Neural cell (in vitro differentiated cells): ENCODE measurements at regions not wholly inside any gene's neighbourhood (a gene's known extent, or its start where the extent isn't known, plus 50 kb on each side); places are given as distances from the start of the nearest gene placed in this dataset.

Experiments
- H2AFZ ChIP-seq: fragments of 200-600, 300-800 bp; sonication (generic), shearing (Covaris generic); 2 replicates; pipeline ENCODE4 v1.6.0; 2014; ENCODE audit warnings: low read depth, mild to moderate bottlenecking, antibody characterized with exemption, low read length, moderate library complexity
- H3F3A ChIP-seq: fragments of 200-600 bp; shearing (Covaris generic); 2 replicates; pipeline ENCODE4 v1.6.1; 2016; ENCODE audit warnings: mild to moderate bottlenecking, moderate library complexity, mixed read lengths, antibody characterized with exemption, low read length; ENCODE audit not compliant: insufficient read depth, poor library complexity, severe bottlenecking
- H3K27ac ChIP-seq: fragments of 200-600, 300-800 bp; sonication (generic), shearing (Covaris generic); 2 replicates; pipeline ENCODE4 v1.5.1; 2014; ENCODE audit warnings: mild to moderate bottlenecking, low read length, moderate library complexity
- H3K27me3 ChIP-seq: fragments of 300-800, 200-600 bp; sonication (generic), shearing (Covaris generic); 2 replicates; pipeline ENCODE4 v1.6.0; 2014; ENCODE audit warnings: mild to moderate bottlenecking, low read depth, low read length, moderate library complexity; ENCODE audit not compliant: insufficient read depth
- H3K36me3 ChIP-seq: fragments of 300-800, 200-600 bp; sonication (generic), shearing (Covaris generic); 2 replicates; pipeline ENCODE4 v1.5.1; 2014; ENCODE audit warnings: mild to moderate bottlenecking, antibody characterized with exemption, low read length, moderate library complexity; ENCODE audit not compliant: insufficient read depth
- H3K4me2 ChIP-seq: fragments of 300-800, 200-600 bp; sonication (generic), shearing (Covaris generic); 2 replicates; pipeline ENCODE4 v1.6.0; 2014; ENCODE audit warnings: mild to moderate bottlenecking, low read length
- H3K4me3 ChIP-seq: fragments of 300-800, 200-600 bp; sonication (generic), shearing (Covaris generic); 2 replicates; pipeline ENCODE4 v1.5.1; 2014; ENCODE audit warnings: mild to moderate bottlenecking, low read length, moderate library complexity
- H3K79me2 ChIP-seq: fragments of 200-600 bp; shearing (Covaris generic); replicated peaks from 2 replicates; pipeline ENCODE4 v1.6.0; 2014; ENCODE audit warnings: mild to moderate bottlenecking, low read length, moderate library complexity; ENCODE audit not compliant: insufficient read depth
- H3K9ac ChIP-seq: fragments of 300-800, 200-600 bp; sonication (generic), shearing (Covaris generic); 2 replicates; pipeline ENCODE4 v1.6.1; 2016; ENCODE audit warnings: mild to moderate bottlenecking, low read length, mixed read lengths
- H3K9me2 ChIP-seq: fragments of 200-600 bp; shearing (Covaris generic); 2 replicates; pipeline ENCODE4 v1.6.1; 2016; ENCODE audit warnings: mild to moderate bottlenecking, low read length, mixed read lengths; ENCODE audit not compliant: insufficient read depth
- H3K9me3 ChIP-seq: fragments of 200-600, 300-800 bp; sonication (generic), shearing (Covaris generic); 2 replicates; pipeline ENCODE4 v1.6.1; 2016; ENCODE audit warnings: mild to moderate bottlenecking, mixed run types, low read length, moderate library complexity, mixed read lengths
- H4K20me1 ChIP-seq: fragments of 200-600 bp; shearing (Covaris generic); 2 replicates; pipeline ENCODE4 v1.6.1; 2016; ENCODE audit warnings: mild to moderate bottlenecking, mixed run types; ENCODE audit not compliant: insufficient read depth
- EP300 ChIP-seq: fragments of 450-650 bp; conservative IDR thresholded peaks from 2 replicates; pipeline ENCODE4 v1.6.1; 2014; ENCODE audit warnings: antibody characterized with exemption, mild to moderate bottlenecking, moderate library complexity; ENCODE audit not compliant: poor library complexity, severe bottlenecking
- EZH2 ChIP-seq: fragments of 200-600, 300-800 bp; shearing (Covaris generic), sonication (generic); IDR thresholded peaks from 2 replicates; pipeline ENCODE4 v1.6.1; 2014; ENCODE audit warnings: antibody characterized with exemption, low read length, borderline replicate concordance, mild to moderate bottlenecking; ENCODE audit not compliant: insufficient read depth, poor library complexity, severe bottlenecking
- MXI1 ChIP-seq: fragments of 450-650 bp; conservative IDR thresholded peaks from 2 replicates; pipeline ENCODE4 v1.6.1; 2014; ENCODE audit warnings: antibody characterized with exemption, mild to moderate bottlenecking; ENCODE audit not compliant: poor library complexity, severe bottlenecking
- POLR2AphosphoS5 ChIP-seq: IDR thresholded peaks from 2 replicates; pipeline ENCODE4 v1.6.1; 2012
- RAD21 ChIP-seq: fragments of 450-650 bp; conservative IDR thresholded peaks from 2 replicates; pipeline ENCODE4 v1.6.1; 2014; ENCODE audit warnings: antibody characterized with exemption, mild to moderate bottlenecking, moderate library complexity
- REST ChIP-seq: IDR thresholded peaks from 2 replicates; pipeline ENCODE4 v1.6.1; 2012; ENCODE audit warnings: borderline replicate concordance
- SMC3 ChIP-seq: fragments of 450-650 bp; conservative IDR thresholded peaks from 2 replicates; pipeline ENCODE4 v1.6.1; 2014; ENCODE audit warnings: antibody characterized with exemption, mild to moderate bottlenecking, moderate library complexity; ENCODE audit not compliant: poor library complexity
- TAF1 ChIP-seq: IDR thresholded peaks from 2 replicates; pipeline ENCODE4 v1.6.1; 2012; ENCODE audit warnings: low read depth
- TF ChIP-seq, protein P1 (sequence below): fragments of 450-650 bp; IDR thresholded peaks from 2 replicates; pipeline ENCODE4 v1.5.1; 2014; ENCODE audit warnings: antibody characterized with exemption, mild to moderate bottlenecking, moderate library complexity; ENCODE audit not compliant: poor library complexity, severe bottlenecking

DNA sequence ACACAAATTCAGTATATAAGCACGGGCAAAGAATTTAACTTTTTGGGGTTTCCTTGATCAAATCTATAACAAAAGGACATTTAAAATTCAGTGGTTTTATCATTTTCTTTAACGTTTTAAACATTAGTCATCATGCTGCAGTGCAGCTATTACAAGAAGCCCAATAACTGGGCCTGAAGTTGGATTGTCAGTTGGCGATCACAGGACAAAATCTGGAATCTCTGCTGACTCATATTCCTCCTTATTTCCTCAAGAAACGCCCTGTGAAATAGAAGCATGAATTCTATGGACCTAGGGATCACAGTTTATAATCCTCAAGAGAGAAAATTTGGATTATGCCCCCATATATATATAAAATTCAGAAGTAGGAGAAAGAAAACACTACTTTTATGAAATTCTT is 971.6 kb upstream of the MIR17HG start:
- no peaks in the 10 kb centered on the region for H3K79me2 ChIP-seq
- H3K36me3 ChIP-seq = no peaks in the 10 kb centered on the region
- H2AFZ ChIP-seq = no peak overlapping the region
- no peaks in the 10 kb centered on the region for H4K20me1 ChIP-seq
- TF ChIP-seq SMC3 (no peak), TAF1 (no peak), MXI1 (no peak), POLR2AphosphoS5 (no peak), EP300 (no peak), EZH2 (no peak), RAD21 (no peak)
- TF ChIP-seq, protein P1, sequence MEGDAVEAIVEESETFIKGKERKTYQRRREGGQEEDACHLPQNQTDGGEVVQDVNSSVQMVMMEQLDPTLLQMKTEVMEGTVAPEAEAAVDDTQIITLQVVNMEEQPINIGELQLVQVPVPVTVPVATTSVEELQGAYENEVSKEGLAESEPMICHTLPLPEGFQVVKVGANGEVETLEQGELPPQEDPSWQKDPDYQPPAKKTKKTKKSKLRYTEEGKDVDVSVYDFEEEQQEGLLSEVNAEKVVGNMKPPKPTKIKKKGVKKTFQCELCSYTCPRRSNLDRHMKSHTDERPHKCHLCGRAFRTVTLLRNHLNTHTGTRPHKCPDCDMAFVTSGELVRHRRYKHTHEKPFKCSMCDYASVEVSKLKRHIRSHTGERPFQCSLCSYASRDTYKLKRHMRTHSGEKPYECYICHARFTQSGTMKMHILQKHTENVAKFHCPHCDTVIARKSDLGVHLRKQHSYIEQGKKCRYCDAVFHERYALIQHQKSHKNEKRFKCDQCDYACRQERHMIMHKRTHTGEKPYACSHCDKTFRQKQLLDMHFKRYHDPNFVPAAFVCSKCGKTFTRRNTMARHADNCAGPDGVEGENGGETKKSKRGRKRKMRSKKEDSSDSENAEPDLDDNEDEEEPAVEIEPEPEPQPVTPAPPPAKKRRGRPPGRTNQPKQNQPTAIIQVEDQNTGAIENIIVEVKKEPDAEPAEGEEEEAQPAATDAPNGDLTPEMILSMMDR = no peak
- no peak overlapping the region for H3K4me3 ChIP-seq
- H3K4me2 ChIP-seq = no peak overlapping the region
- no peaks in the 10 kb centered on the region for H3K9me3 ChIP-seq
- no peaks in the 10 kb centered on the region for H3K27me3 ChIP-seq
- H3K9ac ChIP-seq = no peak overlapping the region
- no peak overlapping the region for H3K27ac ChIP-seq
- H3K9me2 ChIP-seq = no peaks in the 10 kb centered on the region
- no peaks in the 10 kb centered on the region for H3F3A ChIP-seq

DNA sequence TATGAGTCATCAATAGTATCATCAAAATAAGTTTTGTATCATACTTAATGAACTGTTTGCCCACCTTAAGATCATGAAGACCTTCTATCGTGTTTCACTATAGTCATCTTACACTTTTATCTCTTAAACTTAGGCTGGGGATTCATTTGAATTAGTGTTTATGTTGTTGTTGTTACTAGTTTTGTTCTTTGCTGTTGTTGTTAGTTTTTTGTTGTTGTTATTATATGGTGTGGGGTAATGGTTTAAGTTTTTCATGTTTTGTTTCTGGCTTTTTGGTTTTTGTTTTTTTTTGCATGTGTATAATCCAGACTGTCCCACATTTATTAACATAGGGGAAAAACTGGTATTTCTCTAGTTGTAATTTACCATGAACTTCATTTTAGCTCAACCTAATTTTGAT is 965.1 kb upstream of the MIR17HG start:
- Histone ChIP-seq H3K27ac (no peak overlapping the region), H3K4me2 (no peak overlapping the region), H3K36me3 (no peaks in the 10 kb centered on the region), H3K9me3 (no peaks in the 10 kb centered on the region), H2AFZ (no peak overlapping the region), H3F3A (no peaks in the 10 kb centered on the region), H3K27me3 (no peaks in the 10 kb centered on the region), H4K20me1 (no peaks in the 10 kb centered on the region), H3K79me2 (no peaks in the 10 kb centered on the region), H3K9me2 (no peaks in the 10 kb centered on the region), H3K4me3 (no peak overlapping the region), H3K9ac (no peak overlapping the region)
- TF ChIP-seq MXI1 (no peak), EZH2 (no peak)

DNA sequence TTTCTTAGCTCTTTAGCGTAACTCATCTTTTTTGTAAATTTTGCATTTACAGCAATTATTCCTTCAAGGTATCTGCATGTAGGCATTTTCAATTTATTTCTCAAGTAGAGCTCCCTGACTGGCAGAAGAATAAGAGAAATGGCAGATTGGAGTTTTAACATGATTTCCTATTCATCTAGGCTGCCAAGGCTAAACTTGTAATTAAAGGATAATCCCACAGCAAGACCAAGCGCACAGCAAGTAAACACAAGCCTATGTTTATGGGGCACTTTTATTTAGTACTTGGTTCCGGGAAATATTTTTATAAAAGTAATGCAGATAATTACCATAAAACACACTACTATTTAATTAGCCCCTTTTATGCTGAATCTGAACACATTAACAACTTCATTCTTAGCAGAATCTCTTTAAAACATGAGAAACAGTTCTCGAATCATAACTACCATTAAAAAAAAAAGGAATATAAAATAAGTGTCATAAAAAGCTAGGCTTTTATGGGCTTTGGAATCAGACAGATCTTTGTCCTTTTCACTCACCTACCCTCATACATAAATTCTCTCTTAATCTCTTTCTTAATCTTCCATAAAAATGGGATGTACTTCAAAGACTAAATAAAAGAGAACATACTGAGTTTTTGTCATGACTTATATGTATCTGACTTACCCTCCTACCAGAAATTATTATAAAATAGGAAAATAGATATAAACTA is 961.6 kb upstream of the MIR17HG start:
- no peaks in the 10 kb centered on the region for H4K20me1 ChIP-seq
- H3F3A ChIP-seq = no peaks in the 10 kb centered on the region
- H3K27ac ChIP-seq = no peak overlapping the region
- no peaks in the 10 kb centered on the region for H3K27me3 ChIP-seq
- no peak overlapping the region for H3K4me3 ChIP-seq
- H3K9ac ChIP-seq = no peak overlapping the region
- H3K9me3 ChIP-seq = no peaks in the 10 kb centered on the region
- no peak overlapping the region for H2AFZ ChIP-seq
- H3K79me2 ChIP-seq = no peaks in the 10 kb centered on the region
- H3K36me3 ChIP-seq = no peaks in the 10 kb centered on the region
- TF ChIP-seq RAD21 (no peak), MXI1 (no peak), EZH2 (no peak), TAF1 (no peak), EP300 (no peak), SMC3 (no peak), REST (no peak), POLR2AphosphoS5 (no peak)
- TF ChIP-seq, protein P1 = no peak
- H3K4me2 ChIP-seq = no peak overlapping the region
- H3K9me2 ChIP-seq = no peaks in the 10 kb centered on the region
